NCI-H2196 treated with DMSO at 0.1 percent for 48 hours (cell line): ENCODE measurements at regions not wholly inside any gene's neighbourhood (a gene's known extent, or its start where the extent isn't known, plus 50 kb on each side); places are given as distances from the start of the nearest gene placed in this dataset.

Source experiments
- DNase-seq: peaks from one replicate; lab custom pipeline; 2025; ENCODE audit not compliant: unreplicated experiment; lab: John Stamatoyannopoulos, UW

- no peak for DNase-seq
Measured at GRCh38 chr4:183563874-183564273, 59.0 kb downstream of the ING2 start.

- DNase-seq, result peak; percentile 18
Measured at GRCh38 chr4:183571350-183571941, 66.6 kb downstream of the ING2 start.

GRCh38 chr4:183576701-183577404, 72.0 kb downstream of the ING2 start:
- no peak for DNase-seq

GRCh38 chr4:183580370-183580769, 75.5 kb downstream of the ING2 start:
- no peak for DNase-seq

GRCh38 chr4:183580849-183581248, 76.0 kb downstream of the ING2 start:
- no peak for DNase-seq

GRCh38 chr4:183586824-183587223, 72.2 kb downstream of the RWDD4 start:
- no peak for DNase-seq

GRCh38 chr4:183588169-183588675, 70.8 kb downstream of the RWDD4 start:
- DNase-seq, result no peak

- DNase-seq, result no peak
Measured at GRCh38 chr4:183588691-183589090, 70.3 kb downstream of the RWDD4 start.

GRCh38 chr4:183589461-183590099, 69.4 kb downstream of the RWDD4 start:
- no peak for DNase-seq
